ENCODE measurements at regions not wholly inside any gene's neighbourhood (a gene's known extent, or its start where the extent isn't known, plus 50 kb on each side); places are given as distances from the start of the nearest gene placed in this dataset.

- no peak for TF ChIP-seq ZNF175 (tag by site-specific recombination; IDR thresholded peaks at IDR 0.05)
- no peak for TF ChIP-seq ZNF121 (tag by site-specific recombination; IDR thresholded peaks at IDR 0.05)
- TF ChIP-seq HOXC10 (CRISPR knock-in tag; IDR thresholded peaks at IDR 0.05) = no peak
- TF ChIP-seq, protein P1, sequence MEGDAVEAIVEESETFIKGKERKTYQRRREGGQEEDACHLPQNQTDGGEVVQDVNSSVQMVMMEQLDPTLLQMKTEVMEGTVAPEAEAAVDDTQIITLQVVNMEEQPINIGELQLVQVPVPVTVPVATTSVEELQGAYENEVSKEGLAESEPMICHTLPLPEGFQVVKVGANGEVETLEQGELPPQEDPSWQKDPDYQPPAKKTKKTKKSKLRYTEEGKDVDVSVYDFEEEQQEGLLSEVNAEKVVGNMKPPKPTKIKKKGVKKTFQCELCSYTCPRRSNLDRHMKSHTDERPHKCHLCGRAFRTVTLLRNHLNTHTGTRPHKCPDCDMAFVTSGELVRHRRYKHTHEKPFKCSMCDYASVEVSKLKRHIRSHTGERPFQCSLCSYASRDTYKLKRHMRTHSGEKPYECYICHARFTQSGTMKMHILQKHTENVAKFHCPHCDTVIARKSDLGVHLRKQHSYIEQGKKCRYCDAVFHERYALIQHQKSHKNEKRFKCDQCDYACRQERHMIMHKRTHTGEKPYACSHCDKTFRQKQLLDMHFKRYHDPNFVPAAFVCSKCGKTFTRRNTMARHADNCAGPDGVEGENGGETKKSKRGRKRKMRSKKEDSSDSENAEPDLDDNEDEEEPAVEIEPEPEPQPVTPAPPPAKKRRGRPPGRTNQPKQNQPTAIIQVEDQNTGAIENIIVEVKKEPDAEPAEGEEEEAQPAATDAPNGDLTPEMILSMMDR (tag by site-specific recombination; IDR thresholded peaks at IDR 0.05) = no peak
- TF ChIP-seq ZNF561 (tag by site-specific recombination; IDR thresholded peaks at IDR 0.05; ENCODE audit: borderline replicate concordance) = no peak
- TF ChIP-seq, protein P2, sequence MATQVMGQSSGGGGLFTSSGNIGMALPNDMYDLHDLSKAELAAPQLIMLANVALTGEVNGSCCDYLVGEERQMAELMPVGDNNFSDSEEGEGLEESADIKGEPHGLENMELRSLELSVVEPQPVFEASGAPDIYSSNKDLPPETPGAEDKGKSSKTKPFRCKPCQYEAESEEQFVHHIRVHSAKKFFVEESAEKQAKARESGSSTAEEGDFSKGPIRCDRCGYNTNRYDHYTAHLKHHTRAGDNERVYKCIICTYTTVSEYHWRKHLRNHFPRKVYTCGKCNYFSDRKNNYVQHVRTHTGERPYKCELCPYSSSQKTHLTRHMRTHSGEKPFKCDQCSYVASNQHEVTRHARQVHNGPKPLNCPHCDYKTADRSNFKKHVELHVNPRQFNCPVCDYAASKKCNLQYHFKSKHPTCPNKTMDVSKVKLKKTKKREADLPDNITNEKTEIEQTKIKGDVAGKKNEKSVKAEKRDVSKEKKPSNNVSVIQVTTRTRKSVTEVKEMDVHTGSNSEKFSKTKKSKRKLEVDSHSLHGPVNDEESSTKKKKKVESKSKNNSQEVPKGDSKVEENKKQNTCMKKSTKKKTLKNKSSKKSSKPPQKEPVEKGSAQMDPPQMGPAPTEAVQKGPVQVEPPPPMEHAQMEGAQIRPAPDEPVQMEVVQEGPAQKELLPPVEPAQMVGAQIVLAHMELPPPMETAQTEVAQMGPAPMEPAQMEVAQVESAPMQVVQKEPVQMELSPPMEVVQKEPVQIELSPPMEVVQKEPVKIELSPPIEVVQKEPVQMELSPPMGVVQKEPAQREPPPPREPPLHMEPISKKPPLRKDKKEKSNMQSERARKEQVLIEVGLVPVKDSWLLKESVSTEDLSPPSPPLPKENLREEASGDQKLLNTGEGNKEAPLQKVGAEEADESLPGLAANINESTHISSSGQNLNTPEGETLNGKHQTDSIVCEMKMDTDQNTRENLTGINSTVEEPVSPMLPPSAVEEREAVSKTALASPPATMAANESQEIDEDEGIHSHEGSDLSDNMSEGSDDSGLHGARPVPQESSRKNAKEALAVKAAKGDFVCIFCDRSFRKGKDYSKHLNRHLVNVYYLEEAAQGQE (tag by site-specific recombination; IDR thresholded peaks at IDR 0.05) = no peak
- no peak for TF ChIP-seq ZNF677 (tag by site-specific recombination; IDR thresholded peaks at IDR 0.05)
- no peak for TF ChIP-seq ZNF138 (tag by site-specific recombination; IDR thresholded peaks at IDR 0.05; ENCODE audit: borderline replicate concordance)
- TF ChIP-seq ZNF624 (tag by site-specific recombination; IDR thresholded peaks at IDR 0.05) = no peak
- TF ChIP-seq MEIS1 (CRISPR knock-in tag; IDR thresholded peaks at IDR 0.05; ENCODE audit: borderline replicate concordance) = no peak
- TF ChIP-seq ZNF23 (tag by site-specific recombination; IDR thresholded peaks at IDR 0.05; ENCODE audit: borderline replicate concordance) = no peak
- TF ChIP-seq ZNF239 (tag by site-specific recombination; IDR thresholded peaks at IDR 0.05) = no peak
Observed at GRCh38 chr2:16325016-16325975, 340.3 kb downstream of the CYRIA start.
